GM21423 (cell line): ENCODE measurements at regions not wholly inside any gene's neighbourhood (a gene's known extent, or its start where the extent isn't known, plus 50 kb on each side); places are given as distances from the start of the nearest gene placed in this dataset.

Experiments used
- ATAC-seq: cut with Tn5 transposase; IDR thresholded peaks from one replicate; pipeline ENCODE4 v1.9.1; 2021; ENCODE audit warnings: mild to moderate bottlenecking, moderate library complexity; ENCODE audit not compliant: unreplicated experiment

GRCh38 chr2:16851126-16851525 is 185.5 kb upstream of the CYRIA start:
- no peak for ATAC-seq

- no peak for ATAC-seq
These were observed 175.0 kb upstream of the CYRIA start for GRCh38 chr2:16840496-16841172.

- ATAC-seq: no peak
These were observed 167.3 kb upstream of the CYRIA start for GRCh38 chr2:16832910-16833309.

GRCh38 chr2:16828828-16829160 is 163.2 kb upstream of the CYRIA start:
- no peak for ATAC-seq

GRCh38 chr2:16828044-16828827 is 162.6 kb upstream of the CYRIA start:
- no peak for ATAC-seq

- no peak for ATAC-seq
These were observed 158.8 kb upstream of the CYRIA start for GRCh38 chr2:16824472-16824871.

GRCh38 chr2:16821692-16822091 is 156.1 kb upstream of the CYRIA start:
- ATAC-seq: no peak

- ATAC-seq: no peak
These were observed 152.5 kb upstream of the CYRIA start for GRCh38 chr2:16818203-16818556.

- no peak for ATAC-seq
These were observed 151.9 kb upstream of the CYRIA start for GRCh38 chr2:16817305-16818202.

GRCh38 chr2:16816522-16816921 is 150.9 kb upstream of the CYRIA start:
- ATAC-seq: no peak

- no peak for ATAC-seq
These were observed 150.4 kb upstream of the CYRIA start for GRCh38 chr2:16816016-16816415.

- ATAC-seq: no peak
These were observed 148.0 kb upstream of the CYRIA start for GRCh38 chr2:16813593-16813992.

- no peak for ATAC-seq
These were observed 132.8 kb upstream of the CYRIA start for GRCh38 chr2:16798472-16798871.

GRCh38 chr2:16791496-16791895 is 125.9 kb upstream of the CYRIA start:
- no peak for ATAC-seq

GRCh38 chr2:16785149-16785548 is 119.5 kb upstream of the CYRIA start:
- no peak for ATAC-seq

GRCh38 chr2:16784652-16785051 is 119.0 kb upstream of the CYRIA start:
- ATAC-seq: no peak

- no peak for ATAC-seq
These were observed 111.7 kb upstream of the CYRIA start for GRCh38 chr2:16777123-16777870.

GRCh38 chr2:16775899-16776231 is 110.2 kb upstream of the CYRIA start:
- ATAC-seq: no peak

GRCh38 chr2:16774980-16775898 is 109.6 kb upstream of the CYRIA start:
- ATAC-seq: no peak

GRCh38 chr2:16774091-16774490 is 108.5 kb upstream of the CYRIA start:
- no peak for ATAC-seq
